Cerebellar cortex (tissue), 1 donor: ENCODE measurements at regions not wholly inside any gene's neighbourhood (a gene's known extent, or its start where the extent isn't known, plus 50 kb on each side); places are given as distances from the start of the nearest gene placed in this dataset.
"Not testable (repeated sequence)": the region's sequence is repeated elsewhere in the genome, so short reads cannot be mapped to it uniquely, and the experiment has no call there.

ENCODE experiments used
- DNase-seq: peaks from one replicate; pipeline ENCODE4 v3.0.0-alpha.2; 2015; ENCODE audit warnings: low spot score

DNA sequence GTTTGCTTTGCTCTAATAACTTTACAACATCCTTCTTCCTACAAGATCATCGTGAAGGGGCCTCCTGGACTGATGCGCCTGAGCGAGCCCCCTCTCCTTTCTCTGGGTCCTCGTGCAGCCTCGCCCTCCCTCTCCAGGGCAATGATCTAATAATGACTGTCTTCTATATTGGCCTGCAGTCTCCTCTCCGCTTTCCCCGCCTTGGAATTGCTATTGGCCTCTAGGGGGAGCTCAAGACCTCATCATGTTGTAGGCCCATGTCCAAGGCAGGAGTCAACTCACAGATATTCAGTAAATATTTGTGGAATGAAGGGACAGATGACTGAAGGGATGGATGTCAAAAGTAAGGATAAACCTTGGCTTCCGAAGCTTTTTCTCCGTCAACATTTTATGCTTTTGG lies 1180.3 kb downstream of the TYW1 start:
- peak; percentile 69 for DNase-seq

GRCh38 chr7:68180761-68181160 lies 1184.1 kb downstream of the TYW1 start:
- DNase-seq: no peak

DNA sequence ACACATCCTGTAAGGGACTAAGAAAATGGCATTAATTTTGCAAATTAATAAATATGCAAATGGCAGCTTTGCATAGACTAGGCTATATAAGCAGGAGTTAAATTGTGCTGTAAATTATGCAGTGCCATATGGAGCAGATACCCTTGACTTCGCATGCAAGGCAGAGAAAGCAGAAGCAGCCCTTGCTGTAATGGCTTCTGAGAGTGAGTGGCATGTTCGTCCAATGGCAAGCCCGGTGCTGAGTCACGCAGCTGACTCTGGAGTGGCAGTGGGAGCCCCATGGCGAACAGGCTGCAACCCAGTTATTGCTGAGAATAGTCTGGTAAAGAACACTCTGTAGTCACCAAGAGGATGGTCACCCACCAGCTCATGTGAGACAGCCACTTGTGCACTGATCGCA lies 1186.5 kb downstream of the TYW1 start:
- no peak for DNase-seq

DNA sequence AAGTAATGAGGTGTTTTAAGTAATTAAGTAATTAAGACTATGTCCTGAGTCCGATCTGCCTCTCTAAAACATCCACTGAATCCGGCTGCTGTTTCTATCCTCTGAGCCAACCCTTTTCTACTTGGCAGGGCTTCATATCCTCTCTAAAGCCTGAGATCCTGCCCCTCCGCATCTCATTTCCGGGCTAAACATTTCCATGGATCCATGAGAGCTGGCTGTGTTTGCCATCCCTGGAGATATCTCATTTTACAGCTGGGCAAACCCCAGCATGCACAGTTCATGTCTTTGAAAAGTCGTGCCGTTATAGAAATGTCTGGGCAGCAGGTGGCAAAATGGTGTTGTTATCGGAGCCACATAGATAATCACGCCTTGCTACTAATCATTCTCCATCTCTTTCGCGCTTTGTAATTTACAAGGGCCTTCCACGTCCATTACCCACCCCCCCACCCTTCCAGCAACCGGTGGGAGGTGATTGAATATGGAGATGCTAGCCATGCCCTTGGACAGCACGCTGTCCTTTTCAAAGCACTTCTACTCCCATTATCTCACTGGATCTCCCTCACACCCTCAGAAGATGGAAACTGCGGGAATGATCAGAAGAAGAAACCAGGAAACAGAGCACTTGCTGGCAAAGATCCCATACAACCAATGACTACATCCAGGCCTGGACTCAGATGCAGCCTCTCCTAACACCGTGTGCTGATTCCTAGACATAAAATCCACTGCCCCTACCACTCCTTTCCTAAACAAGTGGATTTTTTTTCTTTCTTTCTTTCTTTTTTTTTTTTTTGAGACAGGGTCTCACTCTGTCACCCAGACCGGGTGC lies 1189.2 kb downstream of the TYW1 start:
- DNase-seq: no peak

DNA sequence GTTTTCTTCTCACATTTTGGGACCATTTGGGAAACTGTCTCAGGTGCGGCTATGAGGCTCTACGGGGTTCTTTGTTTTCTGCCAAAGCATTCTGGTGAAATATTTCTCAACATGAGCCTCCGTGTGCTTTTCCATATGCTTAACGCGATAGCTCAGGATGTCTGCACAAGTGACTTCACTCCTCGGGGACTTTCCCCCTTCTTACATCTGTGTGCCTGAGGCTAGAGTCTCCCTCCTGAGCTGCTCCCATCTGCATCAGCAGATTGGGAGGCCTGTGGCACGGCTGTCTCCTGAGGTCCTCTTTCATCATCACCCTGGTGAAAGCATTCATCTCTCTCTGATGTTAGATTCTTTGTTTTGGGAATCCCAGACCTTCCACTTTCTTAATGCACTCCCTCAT lies 1190.9 kb downstream of the TYW1 start:
- no peak for DNase-seq

- no peak for DNase-seq
Measured at GRCh38 chr7:68192941-68193340, 1196.3 kb downstream of the TYW1 start.

DNA sequence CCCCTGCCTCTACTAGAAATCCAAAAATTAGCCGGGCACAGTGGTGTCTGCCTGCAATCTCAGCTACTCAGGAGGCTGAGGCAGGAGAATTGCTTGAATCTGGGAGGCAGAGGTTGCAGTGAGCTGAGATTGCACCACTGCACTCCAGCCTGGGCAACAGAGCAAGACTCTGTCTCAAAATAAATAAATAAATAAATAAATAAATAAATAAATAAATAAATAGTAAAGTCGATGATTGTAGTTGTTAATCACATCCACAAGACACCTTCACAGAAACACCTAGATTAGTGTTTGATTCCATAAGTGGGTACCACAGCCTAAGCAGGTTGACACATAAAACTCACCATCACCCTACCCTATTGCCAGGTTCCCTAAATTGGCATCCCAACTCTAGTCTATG lies 1199.0 kb downstream of the TYW1 start:
- DNase-seq: not testable (repeated sequence)

DNA sequence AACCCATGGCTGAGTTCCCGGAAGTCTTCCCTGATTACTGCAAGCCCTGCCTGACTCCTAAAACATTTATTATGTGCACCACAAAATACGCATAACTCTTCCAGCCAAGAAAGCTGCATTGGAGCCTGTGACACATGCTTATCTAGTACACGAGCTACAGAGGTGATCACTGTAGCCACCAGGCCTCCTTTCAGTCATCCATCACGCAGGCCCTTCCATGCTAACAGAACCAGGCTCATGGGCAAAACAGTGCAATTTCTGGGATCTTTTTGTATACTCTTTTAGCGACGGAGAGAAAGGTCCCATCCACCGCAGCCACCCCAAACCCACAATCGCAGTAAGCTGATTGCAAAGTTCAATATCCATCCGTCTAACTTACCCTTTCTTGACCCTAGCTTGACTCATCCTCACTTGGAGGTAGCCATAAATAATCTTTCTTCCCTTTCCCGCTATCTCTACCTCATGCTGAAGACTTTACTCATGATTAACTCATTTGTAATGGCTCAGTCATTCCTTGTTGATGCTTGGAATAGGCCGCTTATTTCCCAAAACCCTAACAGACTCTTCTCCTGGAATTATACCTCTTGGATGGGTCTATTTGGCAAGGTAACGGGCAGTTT lies 1203.5 kb downstream of the TYW1 start:
- DNase-seq: no peak

DNA sequence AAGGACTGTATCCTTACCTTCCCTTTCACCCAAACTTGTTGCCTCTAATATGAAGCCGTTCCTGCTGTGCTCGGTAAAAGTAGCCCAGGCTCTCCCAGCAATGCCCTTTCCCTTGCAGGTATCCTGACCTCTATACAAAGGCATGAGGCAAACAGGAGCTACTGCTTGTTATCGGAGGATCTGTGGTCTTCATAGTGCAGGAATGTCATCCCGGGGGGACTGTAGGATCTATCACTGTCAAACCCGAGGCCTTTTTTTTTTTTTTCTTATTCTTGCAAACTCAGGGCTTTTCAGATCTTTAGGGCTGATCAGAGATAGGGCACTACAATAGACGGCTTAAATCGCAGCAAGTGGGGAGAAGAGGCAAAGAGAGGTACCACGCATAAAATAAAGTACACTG lies 1206.6 kb downstream of the TYW1 start:
- DNase-seq: no peak

GRCh38 chr7:68205826-68206225 lies 1209.2 kb downstream of the TYW1 start:
- no peak for DNase-seq

GRCh38 chr7:68206946-68207485 lies 1210.4 kb downstream of the TYW1 start:
- DNase-seq: no peak

GRCh38 chr7:68207676-68208075 lies 1211.0 kb downstream of the TYW1 start:
- no peak for DNase-seq

GRCh38 chr7:68209486-68209885 lies 1212.9 kb downstream of the TYW1 start:
- no peak for DNase-seq

DNA sequence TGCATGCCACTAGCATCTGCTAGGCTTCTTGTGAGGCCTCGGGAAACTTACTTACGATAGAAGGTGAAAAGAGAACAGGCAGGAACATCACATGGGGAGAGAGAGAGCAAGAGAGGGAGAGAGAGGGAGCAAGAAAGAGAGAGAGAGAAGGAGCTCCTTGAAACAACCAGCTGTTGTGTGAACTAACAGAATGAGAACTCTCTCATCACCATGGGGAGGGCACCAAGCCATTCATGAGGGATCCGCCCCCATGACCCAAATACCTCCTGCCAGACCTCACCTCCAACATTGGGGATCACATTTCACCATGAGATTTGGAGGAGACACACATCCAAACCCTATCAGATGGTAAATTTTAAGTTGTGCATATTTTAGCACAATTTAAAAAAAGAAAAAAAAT lies 1217.2 kb downstream of the TYW1 start:
- no peak for DNase-seq

GRCh38 chr7:68216051-68216450 lies 1219.4 kb downstream of the TYW1 start:
- no peak for DNase-seq

DNA sequence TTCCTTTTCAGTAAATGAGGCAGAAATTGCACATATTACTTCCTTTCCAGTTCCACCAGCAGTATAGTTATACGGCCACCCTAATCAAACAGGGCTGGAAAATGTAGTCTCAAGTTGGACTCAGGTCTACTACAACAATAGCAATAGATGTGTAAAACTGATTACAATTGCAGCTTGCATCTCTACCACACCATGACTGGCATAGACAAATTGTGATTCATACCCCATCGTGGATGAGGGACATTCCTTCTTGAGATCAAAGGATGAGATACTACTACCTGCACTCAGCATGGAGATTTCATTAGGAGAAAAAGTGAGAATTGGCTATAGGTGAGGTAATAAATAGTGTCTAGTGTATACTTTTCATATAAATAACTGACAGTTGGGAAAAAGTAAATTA lies 1220.8 kb downstream of the TYW1 start:
- DNase-seq: no peak

DNA sequence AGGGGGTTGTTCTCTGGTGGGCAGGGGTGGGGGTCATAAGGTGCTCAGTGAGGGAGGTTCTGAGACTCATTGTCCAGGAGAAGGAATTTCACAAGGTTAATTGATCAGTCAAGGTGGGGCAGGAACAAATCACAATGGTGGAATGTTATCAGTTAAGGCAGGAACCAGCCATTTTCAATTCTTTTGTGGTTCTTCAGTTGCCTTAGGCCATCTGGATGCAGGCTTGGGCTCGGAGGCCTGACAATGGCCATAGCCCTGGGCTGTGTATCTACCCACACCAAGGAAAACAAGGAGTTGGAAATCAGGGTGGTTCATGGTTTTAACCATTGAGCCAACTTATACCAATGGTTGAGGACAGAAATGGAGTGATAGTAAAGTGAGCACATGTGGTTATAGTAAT lies 1221.8 kb downstream of the TYW1 start:
- DNase-seq: no peak

DNA sequence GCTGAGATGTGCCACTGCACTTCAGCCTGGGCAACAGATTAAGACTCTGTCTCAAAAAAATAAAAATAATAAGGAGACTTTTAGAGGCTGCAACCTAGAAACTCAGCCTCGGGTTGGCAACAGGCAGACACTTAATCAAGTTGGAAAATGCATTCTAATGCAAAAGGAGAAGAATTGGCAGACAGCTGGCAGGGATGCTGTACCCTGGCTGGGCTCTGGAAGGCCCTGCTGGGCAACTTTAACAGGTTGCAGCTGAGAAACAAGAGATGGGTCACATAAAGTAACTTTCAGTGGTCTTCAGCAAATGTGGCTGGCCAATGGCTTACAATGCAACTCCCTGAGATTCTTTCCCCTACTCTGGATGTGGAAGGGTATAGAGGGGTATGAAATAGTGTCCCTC lies 1225.7 kb downstream of the TYW1 start:
- no peak for DNase-seq

DNA sequence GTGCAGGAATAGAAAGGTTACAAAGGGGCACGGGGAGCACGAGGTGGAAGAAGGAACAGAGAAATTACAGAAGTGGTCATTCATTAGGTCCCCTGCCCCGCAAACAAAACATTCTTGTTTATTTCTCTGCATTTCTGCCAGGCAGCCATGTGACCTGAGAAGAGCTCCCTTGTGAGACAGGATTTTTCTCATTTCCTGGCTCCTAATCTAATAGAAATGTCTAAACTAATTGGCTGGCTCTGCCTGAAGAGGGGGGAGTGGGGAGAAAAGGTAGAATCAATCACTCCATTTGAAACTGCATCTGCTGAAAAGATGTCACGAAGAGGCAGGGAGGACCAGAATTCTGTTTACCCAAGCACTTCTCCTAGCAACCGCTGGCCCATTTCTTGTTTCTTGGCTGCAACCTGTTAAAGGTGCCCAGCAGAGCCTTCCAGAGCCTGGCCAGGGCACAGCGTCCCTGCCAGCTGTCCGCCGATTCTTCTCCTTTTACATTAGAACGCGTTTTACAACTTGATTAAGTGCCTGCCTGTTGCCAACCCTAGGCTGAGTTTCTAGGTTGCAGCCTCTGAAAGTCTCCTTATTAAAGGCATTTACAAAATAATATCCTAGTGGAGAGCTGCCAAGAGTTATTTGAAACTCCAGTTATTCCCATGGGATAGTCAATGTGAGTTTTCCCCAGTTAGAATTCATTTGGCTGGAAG lies 1227.6 kb downstream of the TYW1 start:
- peak; percentile 14 for DNase-seq

DNA sequence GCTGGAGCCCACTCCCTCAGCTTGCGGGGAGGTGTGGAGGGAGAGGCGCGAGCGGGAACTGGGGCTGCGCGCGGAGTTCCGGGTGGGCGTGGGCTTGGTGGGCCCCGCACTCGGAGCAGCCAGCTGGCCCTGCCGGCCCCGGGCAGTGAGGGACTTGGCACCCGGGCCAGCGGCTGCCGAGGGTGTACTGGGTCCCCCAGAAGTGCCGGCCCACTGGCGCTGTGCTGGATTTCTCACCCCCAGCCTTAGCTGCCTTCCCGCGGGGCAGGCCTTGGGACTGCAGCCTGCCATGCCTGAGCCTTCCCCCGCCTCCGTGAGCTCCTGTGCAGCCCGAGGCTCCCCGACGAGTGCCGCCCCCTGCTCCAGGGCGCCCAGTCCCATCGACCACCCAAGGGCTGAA lies 1234.4 kb downstream of the TYW1 start:
- not testable (repeated sequence) for DNase-seq

DNA sequence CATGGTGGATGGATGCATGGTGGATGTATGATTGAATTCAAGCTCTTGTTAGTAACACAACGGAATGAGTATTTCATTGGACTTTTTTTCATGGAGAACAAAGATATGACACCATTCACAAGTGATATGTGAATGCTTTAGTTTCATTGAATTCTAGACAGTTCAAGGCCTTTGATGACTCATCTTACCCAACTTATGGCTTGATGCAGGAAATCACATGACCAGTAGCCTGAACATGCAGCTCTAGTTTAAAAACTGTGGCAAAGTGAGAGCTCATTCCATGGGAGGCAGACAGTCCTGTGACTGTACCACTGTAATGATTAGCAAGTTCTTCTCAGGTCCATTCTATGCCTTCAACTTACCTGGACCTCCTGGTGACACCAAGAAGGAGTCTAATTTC lies 1239.3 kb downstream of the TYW1 start:
- no peak for DNase-seq

GRCh38 chr7:68238204-68238805 lies 1241.7 kb downstream of the TYW1 start:
- DNase-seq: no peak

GRCh38 chr7:68243128-68243527 lies 1246.5 kb downstream of the TYW1 start:
- DNase-seq: no peak
